ENCODE measurements at regions not wholly inside any gene's neighbourhood (a gene's known extent, or its start where the extent isn't known, plus 50 kb on each side); places are given as distances from the start of the nearest gene placed in this dataset.

- TF ChIP-seq MAX (CRISPR knock-in tag; IDR thresholded peaks at IDR 0.05) (no peak), TCF7 (CRISPR knock-in tag; IDR thresholded peaks at IDR 0.05; ENCODE audit: low read depth) (no peak), IRF1 (CRISPR knock-in tag; IDR thresholded peaks at IDR 0.05) (no peak), NR3C1 (CRISPR knock-in tag; conservative IDR thresholded peaks at IDR 0.05; ENCODE audit: low read depth) (no peak), NFE2L1 (CRISPR knock-in tag; IDR thresholded peaks at IDR 0.05) (no peak)
These were observed 105.9 kb upstream of the NYAP2 start (continued) for GRCh38 chr2:225293638-225294037.

DNA sequence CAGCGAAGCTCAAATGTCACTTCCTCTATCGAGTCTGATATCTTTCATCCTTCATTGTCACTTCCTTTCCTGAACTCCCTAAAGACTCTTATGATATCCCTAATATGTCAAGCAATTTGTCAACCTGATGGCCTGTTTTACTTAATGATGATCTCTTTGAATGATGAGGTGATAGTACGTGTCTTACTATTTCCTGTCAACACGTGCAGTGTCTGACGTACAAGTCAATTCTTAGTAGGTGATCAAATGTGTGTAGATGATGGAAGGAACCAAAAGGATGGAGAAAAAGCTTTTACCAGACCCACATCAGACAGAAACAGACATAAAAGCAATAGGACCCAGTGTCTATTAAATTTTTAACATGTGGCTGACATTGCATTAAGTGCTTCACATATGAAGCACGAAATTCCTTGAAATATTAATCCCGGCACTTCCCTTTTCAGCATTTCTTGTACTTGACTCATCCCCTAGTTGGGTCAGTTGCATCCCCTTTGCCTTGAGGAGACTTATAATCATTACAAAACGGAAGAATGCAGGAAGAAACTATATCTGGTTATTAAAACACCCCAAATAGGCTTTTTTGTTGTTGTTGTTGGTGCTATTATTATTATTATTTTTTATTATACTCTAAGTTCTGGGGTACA is 108.6 kb upstream of the NYAP2 start:
- ATAC-seq (no peak), DNase-seq (ENCODE audit: low spot score) (no peak)
- Mint-ChIP-seq H3K4me1 (0 out of 2 replicates have a peak, but pooled peaks cover 3% of the 10 kb centered on the region), H3K4me3 (no peak overlapping the region), H3K36me3 (no peaks in the 10 kb centered on the region), H3K9me3 (0 out of 2 replicates have a peak, but pooled peaks cover 9% of the 10 kb centered on the region), H3K27ac (no peak overlapping the region), H3K27me3 (ENCODE audit: low read depth) (no peaks in the 10 kb centered on the region)
- ChIA-PET CTCF (no interaction called here), POLR2A (no interaction called here)
- no peak for TF ChIP-seq ZNF423 (CRISPR knock-in tag; IDR thresholded peaks at IDR 0.05)
- no peak for TF ChIP-seq FOXP1 (CRISPR knock-in tag; IDR thresholded peaks at IDR 0.05; ENCODE audit: borderline replicate concordance)
- no peak for TF ChIP-seq ZNF121 (CRISPR knock-in tag; IDR thresholded peaks at IDR 0.05)
- TF ChIP-seq, protein P1, sequence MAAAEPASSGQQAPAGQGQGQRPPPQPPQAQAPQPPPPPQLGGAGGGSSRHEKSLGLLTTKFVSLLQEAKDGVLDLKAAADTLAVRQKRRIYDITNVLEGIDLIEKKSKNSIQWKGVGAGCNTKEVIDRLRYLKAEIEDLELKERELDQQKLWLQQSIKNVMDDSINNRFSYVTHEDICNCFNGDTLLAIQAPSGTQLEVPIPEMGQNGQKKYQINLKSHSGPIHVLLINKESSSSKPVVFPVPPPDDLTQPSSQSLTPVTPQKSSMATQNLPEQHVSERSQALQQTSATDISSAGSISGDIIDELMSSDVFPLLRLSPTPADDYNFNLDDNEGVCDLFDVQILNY (CRISPR knock-in tag; IDR thresholded peaks at IDR 0.05): no peak
- TF ChIP-seq HMGXB4 (CRISPR knock-in tag; IDR thresholded peaks at IDR 0.05): no peak
- TF ChIP-seq ZNF138 (CRISPR knock-in tag; conservative IDR thresholded peaks at IDR 0.05): no peak
- TF ChIP-seq NFE2L1 (CRISPR knock-in tag; IDR thresholded peaks at IDR 0.05): no peak
- TF ChIP-seq IRF2 (CRISPR knock-in tag; IDR thresholded peaks at IDR 0.05; ENCODE audit: borderline replicate concordance, low read depth): no peak
- TF ChIP-seq, protein P2, sequence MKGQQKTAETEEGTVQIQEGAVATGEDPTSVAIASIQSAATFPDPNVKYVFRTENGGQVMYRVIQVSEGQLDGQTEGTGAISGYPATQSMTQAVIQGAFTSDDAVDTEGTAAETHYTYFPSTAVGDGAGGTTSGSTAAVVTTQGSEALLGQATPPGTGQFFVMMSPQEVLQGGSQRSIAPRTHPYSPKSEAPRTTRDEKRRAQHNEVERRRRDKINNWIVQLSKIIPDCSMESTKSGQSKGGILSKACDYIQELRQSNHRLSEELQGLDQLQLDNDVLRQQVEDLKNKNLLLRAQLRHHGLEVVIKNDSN (CRISPR knock-in tag; IDR thresholded peaks at IDR 0.05): no peak
- no peak for TF ChIP-seq EMX1 (CRISPR knock-in tag; IDR thresholded peaks at IDR 0.05)
- no peak for TF ChIP-seq AFF4 (CRISPR knock-in tag; IDR thresholded peaks at IDR 0.05; ENCODE audit: borderline replicate concordance)
- no peak for TF ChIP-seq ZNF671 (CRISPR knock-in tag; IDR thresholded peaks at IDR 0.05)
- no peak for TF ChIP-seq CREM (CRISPR knock-in tag; IDR thresholded peaks at IDR 0.05)
- TF ChIP-seq SP1 (CRISPR knock-in tag; conservative IDR thresholded peaks at IDR 0.05): no peak
- TF ChIP-seq SMAD4 (CRISPR knock-in tag; IDR thresholded peaks at IDR 0.05): no peak
- TF ChIP-seq, protein P3, sequence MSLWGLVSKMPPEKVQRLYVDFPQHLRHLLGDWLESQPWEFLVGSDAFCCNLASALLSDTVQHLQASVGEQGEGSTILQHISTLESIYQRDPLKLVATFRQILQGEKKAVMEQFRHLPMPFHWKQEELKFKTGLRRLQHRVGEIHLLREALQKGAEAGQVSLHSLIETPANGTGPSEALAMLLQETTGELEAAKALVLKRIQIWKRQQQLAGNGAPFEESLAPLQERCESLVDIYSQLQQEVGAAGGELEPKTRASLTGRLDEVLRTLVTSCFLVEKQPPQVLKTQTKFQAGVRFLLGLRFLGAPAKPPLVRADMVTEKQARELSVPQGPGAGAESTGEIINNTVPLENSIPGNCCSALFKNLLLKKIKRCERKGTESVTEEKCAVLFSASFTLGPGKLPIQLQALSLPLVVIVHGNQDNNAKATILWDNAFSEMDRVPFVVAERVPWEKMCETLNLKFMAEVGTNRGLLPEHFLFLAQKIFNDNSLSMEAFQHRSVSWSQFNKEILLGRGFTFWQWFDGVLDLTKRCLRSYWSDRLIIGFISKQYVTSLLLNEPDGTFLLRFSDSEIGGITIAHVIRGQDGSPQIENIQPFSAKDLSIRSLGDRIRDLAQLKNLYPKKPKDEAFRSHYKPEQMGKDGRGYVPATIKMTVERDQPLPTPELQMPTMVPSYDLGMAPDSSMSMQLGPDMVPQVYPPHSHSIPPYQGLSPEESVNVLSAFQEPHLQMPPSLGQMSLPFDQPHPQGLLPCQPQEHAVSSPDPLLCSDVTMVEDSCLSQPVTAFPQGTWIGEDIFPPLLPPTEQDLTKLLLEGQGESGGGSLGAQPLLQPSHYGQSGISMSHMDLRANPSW (CRISPR knock-in tag; conservative IDR thresholded peaks at IDR 0.05; ENCODE audit: low read depth): no peak
- no peak for TF ChIP-seq ZNF232 (CRISPR knock-in tag; IDR thresholded peaks at IDR 0.05)
- no peak for TF ChIP-seq MXD4 (CRISPR knock-in tag; IDR thresholded peaks at IDR 0.05; ENCODE audit: borderline replicate concordance)
- no peak for TF ChIP-seq ZNF281 (CRISPR knock-in tag; IDR thresholded peaks at IDR 0.05)

Measured in WTC11 (cell line).